Omental fat pad (tissue), 3 donors: ENCODE measurements at regions not wholly inside any gene's neighbourhood (a gene's known extent, or its start where the extent isn't known, plus 50 kb on each side); places are given as distances from the start of the nearest gene placed in this dataset.

ENCODE experiments used
- ATAC-seq: fragments of 150-250 bp; one replicate; pipeline ENCODE4 v1.9.1; 2016; ENCODE audit warnings: mild to moderate bottlenecking, moderate library complexity; ENCODE audit not compliant: low FRiP score
- DNase-seq: peaks from one replicate; pipeline ENCODE4 v3.0.0-alpha.2; 2019; ENCODE audit warnings: low spot score
- CTCF ChIP-seq, 3 donors: fragments of 450-650 bp; IDR thresholded peaks; one replicate each; pipeline ENCODE4 v1.5.1; 2016 to 2017; ENCODE audit warnings: antibody characterized with exemption in 3 of 3, mild to moderate bottlenecking in 3 of 3, moderate library complexity in 2 of 3

- TF ChIP-seq CTCF (IDR thresholded peaks at IDR 0.05), result no peak
- ATAC-seq (no peak), DNase-seq (no peak)
Observed at GRCh38 chr4:100679926-100680325, 162.1 kb upstream of the EMCN start.

GRCh38 chr4:100674976-100675375 lies 157.2 kb upstream of the EMCN start:
- TF ChIP-seq CTCF (IDR thresholded peaks at IDR 0.05), result no peak
- no peak for DNase-seq
- no peak for ATAC-seq

GRCh38 chr4:100657187-100657586 lies 139.4 kb upstream of the EMCN start:
- no peak for ATAC-seq
- TF ChIP-seq CTCF (IDR thresholded peaks at IDR 0.05), result no peak
- no peak for DNase-seq

- ATAC-seq, result no peak
- no peak for DNase-seq
- TF ChIP-seq CTCF (IDR thresholded peaks at IDR 0.05), result no peak
Observed at GRCh38 chr4:100651499-100652175, 133.8 kb upstream of the EMCN start.

GRCh38 chr4:100649417-100649816 lies 131.6 kb upstream of the EMCN start:
- no peak for DNase-seq
- TF ChIP-seq CTCF (IDR thresholded peaks at IDR 0.05), result no peak
- no peak for ATAC-seq

- TF ChIP-seq CTCF (IDR thresholded peaks at IDR 0.05), result no peak
- ATAC-seq (no peak), DNase-seq (no peak)
Observed at GRCh38 chr4:100644150-100644549, 126.3 kb upstream of the EMCN start.

- no peak for TF ChIP-seq CTCF (IDR thresholded peaks at IDR 0.05)
- ATAC-seq, result no peak
- no peak for DNase-seq
Observed at GRCh38 chr4:100641336-100641735, 123.5 kb upstream of the EMCN start.
